Thyroid gland (tissue), 4 donors: ENCODE measurements at regions not wholly inside any gene's neighbourhood (a gene's known extent, or its start where the extent isn't known, plus 50 kb on each side); places are given as distances from the start of the nearest gene placed in this dataset.
"Not testable (repeated sequence)": the region's sequence is repeated elsewhere in the genome, so short reads cannot be mapped to it uniquely, and the experiment has no call there.

Source experiments
- DNase-seq, 2 donors: peaks; one replicate each; pipeline ENCODE4 v3.0.0-alpha.2; 2019
- H3K27ac ChIP-seq, 3 donors: fragments of 200-600 bp; sonication (generic); 1 replicate in 2 of 3; 2 replicates in 1 of 3; pipeline ENCODE4 v1.5.1; 2016 to 2019; ENCODE audit warnings: mild to moderate bottlenecking in 1 of 3, moderate library complexity in 1 of 3
- H3K27me3 ChIP-seq: fragments of 200-600 bp; sonication (generic); one replicate; pipeline ENCODE4 v1.5.1; 2019
- H3K36me3 ChIP-seq, 2 donors: fragments of 200-600 bp; sonication (generic); one replicate each; pipeline ENCODE4 v1.5.1; 2016 to 2019
- H3K4me1 ChIP-seq, 2 donors: fragments of 200-600 bp; sonication (generic); one replicate each; pipeline ENCODE4 v1.5.1; 2017 to 2019
- H3K4me3 ChIP-seq, 3 donors: fragments of 200-600 bp; sonication (generic); replicated peaks in 1 of 3; 1 replicate in 2 of 3; 2 replicates in 1 of 3; pipeline ENCODE4 v1.5.1; 2016; ENCODE audit warnings: mild to moderate bottlenecking in 1 of 3
- H3K9me3 ChIP-seq: fragments of 200-600 bp; sonication (generic); one replicate; pipeline ENCODE4 v1.5.1; 2017
- POLR2A ChIP-seq, 2 donors: fragments of 450-650 bp; IDR thresholded peaks; one replicate each; pipeline ENCODE4 v1.6.1; 2017; ENCODE audit warnings: antibody characterized with exemption in 2 of 2, mild to moderate bottlenecking in 2 of 2, moderate library complexity in 1 of 2
- WGBS, 2 donors: methylation state at CpG; one replicate each; pipeline ENCODE4 v1.1.5; 2017; 5-methylcytosine and 5-hydroxymethylcytosine counted together
- intact Hi-C: fragments of 100-400 bp; cut with DNase I; formaldehyde crosslinking; loops from one replicate; pipeline ENCODE4 v1.15.1; 2023
- TF ChIP-seq, protein P1 (sequence below), 6 experiments: fragments of 200-600 bp in 3 of 6; fragments of 450-650 bp in 3 of 6; sonication (generic) in 3 of 6; IDR thresholded peaks; one replicate each; pipeline ENCODE4 v1.5.1; 2016 to 2019; ENCODE audit warnings: antibody characterized with exemption in 6 of 6, mild to moderate bottlenecking in 2 of 6, inconsistent platforms in 1 of 6, moderate library complexity in 1 of 6

GRCh38 chr4:66949419-66949818 lies 595.9 kb downstream of the CENPC start:
- H3K27me3 ChIP-seq: no peaks in the 10 kb centered on the region
- WGBS, 2 donors: 67 to 78% methylated on average over 1 of the region's 1 CpG
- H3K4me3 ChIP-seq: no peak overlapping the region
- H3K36me3 ChIP-seq: no peaks in the 10 kb centered on the region
- H3K4me1 ChIP-seq: no peaks in the 10 kb centered on the region
- DNase-seq: no peak
- intact Hi-C loops: no loop called here
- TF ChIP-seq, protein P1, sequence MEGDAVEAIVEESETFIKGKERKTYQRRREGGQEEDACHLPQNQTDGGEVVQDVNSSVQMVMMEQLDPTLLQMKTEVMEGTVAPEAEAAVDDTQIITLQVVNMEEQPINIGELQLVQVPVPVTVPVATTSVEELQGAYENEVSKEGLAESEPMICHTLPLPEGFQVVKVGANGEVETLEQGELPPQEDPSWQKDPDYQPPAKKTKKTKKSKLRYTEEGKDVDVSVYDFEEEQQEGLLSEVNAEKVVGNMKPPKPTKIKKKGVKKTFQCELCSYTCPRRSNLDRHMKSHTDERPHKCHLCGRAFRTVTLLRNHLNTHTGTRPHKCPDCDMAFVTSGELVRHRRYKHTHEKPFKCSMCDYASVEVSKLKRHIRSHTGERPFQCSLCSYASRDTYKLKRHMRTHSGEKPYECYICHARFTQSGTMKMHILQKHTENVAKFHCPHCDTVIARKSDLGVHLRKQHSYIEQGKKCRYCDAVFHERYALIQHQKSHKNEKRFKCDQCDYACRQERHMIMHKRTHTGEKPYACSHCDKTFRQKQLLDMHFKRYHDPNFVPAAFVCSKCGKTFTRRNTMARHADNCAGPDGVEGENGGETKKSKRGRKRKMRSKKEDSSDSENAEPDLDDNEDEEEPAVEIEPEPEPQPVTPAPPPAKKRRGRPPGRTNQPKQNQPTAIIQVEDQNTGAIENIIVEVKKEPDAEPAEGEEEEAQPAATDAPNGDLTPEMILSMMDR (IDR thresholded peaks at IDR 0.05): no peak
- no peak for TF ChIP-seq POLR2A (IDR thresholded peaks at IDR 0.05)
- H3K9me3 ChIP-seq: no peaks in the 10 kb centered on the region
- no peak overlapping the region for H3K27ac ChIP-seq

DNA sequence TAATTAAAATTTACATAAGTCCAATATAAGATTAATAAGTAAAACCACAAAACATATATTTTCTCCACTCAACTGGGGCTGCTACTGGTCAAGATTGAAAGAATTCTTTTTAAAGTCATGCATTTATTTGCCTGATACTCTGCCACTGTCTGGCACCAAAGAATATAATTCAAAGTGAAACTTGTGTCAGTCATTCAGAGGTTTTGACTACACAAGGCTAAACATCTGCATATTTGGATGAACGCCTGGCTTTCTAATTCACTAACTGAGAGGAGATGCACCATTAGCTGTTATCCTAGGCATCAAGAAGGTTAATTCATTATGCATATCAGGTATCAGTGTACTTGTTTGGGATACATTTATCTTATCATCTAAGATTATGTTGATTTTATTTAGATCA lies 598.5 kb downstream of the CENPC start:
- Histone ChIP-seq H3K27me3 (no peaks in the 10 kb centered on the region), H3K4me1 (no peaks in the 10 kb centered on the region), H3K27ac (no peak overlapping the region), H3K9me3 (no peaks in the 10 kb centered on the region), H3K36me3 (no peaks in the 10 kb centered on the region), H3K4me3 (no peak overlapping the region)
- WGBS, 2 donors: 77 to 93% methylated on average over 1 of the region's 1 CpG
- TF ChIP-seq, protein P1 (IDR thresholded peaks at IDR 0.05): no peak
- TF ChIP-seq POLR2A (IDR thresholded peaks at IDR 0.05): no peak
- DNase-seq: no peak
- intact Hi-C loops: no loop called here

- Histone ChIP-seq H3K27me3 (no peaks in the 10 kb centered on the region), H3K4me1 (no peaks in the 10 kb centered on the region), H3K4me3 (no peak overlapping the region), H3K36me3 (no peaks in the 10 kb centered on the region), H3K27ac (no peak overlapping the region), H3K9me3 (no peaks in the 10 kb centered on the region)
- 69 to 70% methylated on average over 4 of the region's 4 CpGs for WGBS, 2 donors
- intact Hi-C loops: no loop called here
- no peak for TF ChIP-seq POLR2A (IDR thresholded peaks at IDR 0.05)
- TF ChIP-seq, protein P1 (IDR thresholded peaks at IDR 0.05): no peak
- no peak for DNase-seq
Observed at GRCh38 chr4:66943112-66943511, 602.2 kb downstream of the CENPC start.

DNA sequence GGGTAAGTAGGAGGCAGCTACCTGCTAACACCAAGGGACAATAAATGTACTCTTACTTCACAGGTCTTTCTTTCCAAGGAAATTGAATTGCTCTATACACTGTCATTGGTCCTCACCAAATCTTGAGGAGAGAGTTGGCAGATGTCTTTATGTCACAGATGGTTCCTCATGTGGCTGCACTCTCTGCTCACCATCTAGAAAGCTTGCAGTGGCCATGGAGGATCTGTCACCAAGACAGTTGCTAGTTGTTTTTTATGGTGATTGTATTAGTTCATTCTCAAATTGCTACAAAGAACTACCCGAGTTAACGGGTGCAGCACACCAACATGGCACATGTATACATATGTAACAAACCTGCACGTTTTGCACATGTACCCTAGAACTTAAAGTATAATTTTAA lies 613.3 kb downstream of the CENPC start:
- intact Hi-C loops, H3K36me3 ChIP-seq, H3K27me3 ChIP-seq, DNase-seq, H3K4me3 ChIP-seq, H3K27ac ChIP-seq, H3K9me3 ChIP-seq, H3K4me1 ChIP-seq: not testable (repeated sequence)
- 90 to 91% methylated on average over 3 of the region's 3 CpGs for WGBS, 2 donors

- Histone ChIP-seq H3K4me1 (no peaks in the 10 kb centered on the region), H3K36me3 (no peaks in the 10 kb centered on the region), H3K27me3 (no peaks in the 10 kb centered on the region), H3K9me3 (no peaks in the 10 kb centered on the region), H3K4me3 (no peak overlapping the region), H3K27ac (no peak overlapping the region)
- no peak for TF ChIP-seq POLR2A (IDR thresholded peaks at IDR 0.05)
- TF ChIP-seq, protein P1 (IDR thresholded peaks at IDR 0.05): no peak
- no peak for DNase-seq
- intact Hi-C loops: no loop called here
Observed at GRCh38 chr4:66930206-66930605, 615.1 kb downstream of the CENPC start.

- Histone ChIP-seq H3K4me3 (no peak overlapping the region), H3K4me1 (no peaks in the 10 kb centered on the region), H3K36me3 (no peaks in the 10 kb centered on the region), H3K9me3 (no peaks in the 10 kb centered on the region), H3K27me3 (no peaks in the 10 kb centered on the region), H3K27ac (no peak overlapping the region)
- 72 to 78% methylated on average over 1 of the region's 1 CpG for WGBS, 2 donors
- TF ChIP-seq, protein P1 (IDR thresholded peaks at IDR 0.05): no peak
- TF ChIP-seq POLR2A (IDR thresholded peaks at IDR 0.05): no peak
- intact Hi-C loops: no loop called here
- no peak for DNase-seq
Observed at GRCh38 chr4:66929748-66930147, 615.6 kb downstream of the CENPC start.

DNA sequence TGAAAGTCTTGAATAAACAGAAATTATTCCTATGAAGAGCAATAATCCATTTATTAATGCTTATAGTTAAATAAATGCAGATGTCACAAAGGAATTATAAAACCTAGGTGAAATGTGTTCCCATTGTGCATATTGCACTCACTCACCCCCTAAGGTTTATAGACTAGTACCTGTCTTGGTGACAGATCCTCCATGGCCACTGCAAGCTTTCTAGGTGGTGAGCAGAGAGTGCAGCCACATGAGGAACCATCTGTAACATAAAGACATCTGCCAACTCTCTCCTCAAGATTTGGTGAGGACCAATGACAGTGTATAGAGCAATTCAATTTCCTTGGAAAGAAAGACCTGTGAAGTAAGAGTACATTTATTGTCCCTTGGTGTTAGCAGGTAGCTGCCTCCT lies 616.4 kb downstream of the CENPC start:
- intact Hi-C loops, H3K4me3 ChIP-seq, H3K4me1 ChIP-seq, H3K27me3 ChIP-seq, H3K36me3 ChIP-seq, DNase-seq, H3K27ac ChIP-seq, H3K9me3 ChIP-seq: not testable (repeated sequence)
